GM18498 (cell line): ENCODE measurements at regions not wholly inside any gene's neighbourhood (a gene's known extent, or its start where the extent isn't known, plus 50 kb on each side); places are given as distances from the start of the nearest gene placed in this dataset.

ENCODE experiments used
- ATAC-seq: cut with Tn5 transposase; IDR thresholded peaks from one replicate; pipeline ENCODE4 v1.9.1; 2021; ENCODE audit warnings: mild to moderate bottlenecking, moderate library complexity; ENCODE audit not compliant: unreplicated experiment

DNA sequence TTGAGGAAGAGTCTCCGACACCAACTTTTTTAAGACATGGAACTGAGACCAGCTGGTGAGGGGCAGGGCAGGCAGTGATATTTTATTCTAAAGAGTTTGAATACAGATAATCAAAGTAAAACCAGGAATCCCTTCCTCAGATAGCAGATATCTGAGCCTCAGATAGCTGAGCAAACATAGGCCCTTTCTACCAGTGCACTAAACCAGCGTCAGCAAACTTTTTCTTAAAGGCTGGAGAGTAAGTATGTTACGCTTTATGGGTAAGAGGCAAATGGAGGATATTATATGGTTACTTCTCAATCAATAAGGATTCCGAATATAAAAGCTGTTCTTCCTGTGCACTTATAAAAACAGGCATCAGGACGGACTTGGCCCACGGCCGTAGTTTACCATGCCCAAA, 73.9 kb downstream of the WNT5A start:
- no peak for ATAC-seq

DNA sequence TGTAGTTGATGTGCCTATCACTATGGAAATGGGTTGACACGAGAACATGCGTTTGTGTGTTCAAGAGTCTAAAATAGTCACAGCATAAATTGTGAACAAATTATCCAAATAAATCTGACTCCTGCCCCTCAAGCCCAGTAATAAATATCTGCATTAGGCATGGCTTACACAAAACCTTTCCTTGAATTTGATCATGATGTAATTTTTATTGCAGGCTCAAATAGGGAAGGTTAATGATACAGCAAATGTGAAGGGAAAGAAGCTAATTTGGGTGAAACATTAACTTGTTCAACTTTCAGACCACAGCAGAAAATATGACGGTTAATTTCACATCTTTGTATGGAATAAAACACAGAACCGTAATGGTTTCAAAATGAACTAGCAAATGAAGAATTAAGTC, 74.6 kb downstream of the WNT5A start:
- ATAC-seq: no peak

GRCh38 chr3:55409806-55410205, 77.3 kb downstream of the WNT5A start:
- ATAC-seq: no peak

GRCh38 chr3:55408193-55408826, 78.8 kb downstream of the WNT5A start:
- no peak for ATAC-seq

DNA sequence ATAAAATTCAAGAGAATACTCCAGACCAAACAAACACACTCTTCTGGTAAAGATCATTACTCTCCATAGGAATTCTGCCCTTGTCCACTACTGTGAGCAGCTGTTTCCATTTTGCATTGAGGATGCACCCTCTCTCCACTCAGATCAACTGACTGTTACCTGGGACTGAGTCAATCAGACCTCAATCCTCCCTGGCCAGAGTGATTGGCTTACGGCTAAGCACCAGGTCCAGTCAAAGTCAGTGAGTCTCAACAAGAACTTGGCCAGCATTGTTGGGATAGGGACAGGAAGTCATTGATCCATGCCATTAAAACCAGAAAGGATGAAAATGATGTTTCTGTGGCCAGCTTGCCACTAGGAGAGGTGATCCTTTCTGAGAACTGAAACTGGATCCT, 79.7 kb downstream of the WNT5A start:
- ATAC-seq: no peak

DNA sequence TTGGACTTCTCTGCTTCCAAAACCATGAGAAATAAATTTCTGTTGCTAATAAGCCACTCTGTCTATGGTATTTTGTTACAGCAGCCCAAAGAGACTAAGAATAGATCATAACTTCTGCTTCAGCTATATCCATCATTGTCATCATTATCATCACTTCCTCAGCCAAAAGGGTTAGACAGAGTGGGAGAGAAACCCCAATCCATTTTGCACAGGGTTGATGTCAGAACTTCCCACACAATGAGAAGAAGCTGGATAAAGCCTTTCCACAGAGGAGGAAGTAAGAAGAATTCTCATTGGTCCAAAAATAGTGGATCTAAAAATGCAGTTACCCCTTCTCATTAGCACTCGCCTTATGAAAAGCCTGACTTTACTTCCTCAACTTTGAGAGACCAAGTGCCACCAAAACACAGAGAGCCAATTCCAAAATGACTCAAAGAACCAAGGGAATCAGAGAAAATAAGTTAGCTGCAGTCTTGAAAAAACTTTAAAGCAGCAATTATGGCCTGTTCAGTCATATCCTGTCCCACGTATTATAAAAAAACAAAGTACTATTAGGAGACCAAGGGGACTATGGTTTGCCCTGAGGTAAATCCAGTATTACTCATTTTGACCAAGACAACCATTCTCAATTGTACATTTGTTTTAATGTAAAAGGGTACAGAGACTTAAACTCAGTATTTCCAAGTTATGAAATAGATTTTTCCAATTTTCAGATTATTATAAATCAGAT, 80.2 kb downstream of the WNT5A start:
- ATAC-seq: no peak

- ATAC-seq: no peak
Observed at GRCh38 chr3:55405436-55405835, 81.7 kb downstream of the WNT5A start.

GRCh38 chr3:55402886-55403609, 84.1 kb downstream of the WNT5A start:
- ATAC-seq: no peak

DNA sequence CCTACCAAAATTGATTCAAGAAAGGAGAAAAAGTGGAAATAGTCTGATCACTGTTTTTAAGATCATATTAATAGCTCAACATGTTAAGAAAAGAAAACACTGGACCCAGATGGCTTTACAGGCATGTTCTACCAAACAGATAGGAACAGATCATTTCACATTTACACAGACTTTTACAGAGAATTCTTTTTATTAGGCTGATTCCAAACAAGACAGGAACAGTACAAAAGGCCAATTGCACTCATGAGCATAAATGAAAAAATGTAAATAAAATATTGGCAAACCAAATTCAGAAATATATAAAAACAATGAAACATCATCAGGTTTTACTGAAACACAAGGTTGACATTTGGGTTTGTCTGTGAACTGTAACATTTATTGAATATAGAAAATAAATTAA, 106.5 kb downstream of the WNT5A start:
- ATAC-seq: no peak

DNA sequence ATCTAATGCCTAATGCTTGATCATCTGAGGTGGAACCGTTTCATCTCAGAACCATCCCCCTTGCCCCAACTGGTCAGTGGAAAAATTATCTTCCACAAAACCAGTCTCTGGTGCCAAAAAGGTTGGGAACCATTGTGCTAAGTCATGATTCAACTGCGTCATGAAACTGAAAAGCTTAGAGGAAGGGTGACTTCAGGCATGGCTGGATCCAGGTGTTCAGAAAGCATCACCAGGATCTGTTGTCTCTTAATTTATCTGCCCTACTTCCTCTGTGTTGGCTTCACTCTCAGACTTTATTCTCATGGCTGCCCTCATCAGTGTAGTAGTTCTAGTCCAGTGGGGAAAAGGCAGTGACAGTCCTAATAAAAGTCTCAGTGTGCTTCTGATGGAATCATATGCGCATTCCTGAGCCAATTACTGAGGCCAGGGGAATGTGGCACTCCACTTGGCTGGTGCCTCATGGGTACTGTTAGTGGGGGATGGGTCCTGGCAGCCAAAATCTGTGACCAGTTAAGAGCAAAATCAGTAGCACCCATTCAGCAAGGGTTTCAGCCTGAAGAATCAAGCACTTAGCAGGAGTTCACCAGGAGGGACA, 110.3 kb downstream of the WNT5A start:
- ATAC-seq: no peak

DNA sequence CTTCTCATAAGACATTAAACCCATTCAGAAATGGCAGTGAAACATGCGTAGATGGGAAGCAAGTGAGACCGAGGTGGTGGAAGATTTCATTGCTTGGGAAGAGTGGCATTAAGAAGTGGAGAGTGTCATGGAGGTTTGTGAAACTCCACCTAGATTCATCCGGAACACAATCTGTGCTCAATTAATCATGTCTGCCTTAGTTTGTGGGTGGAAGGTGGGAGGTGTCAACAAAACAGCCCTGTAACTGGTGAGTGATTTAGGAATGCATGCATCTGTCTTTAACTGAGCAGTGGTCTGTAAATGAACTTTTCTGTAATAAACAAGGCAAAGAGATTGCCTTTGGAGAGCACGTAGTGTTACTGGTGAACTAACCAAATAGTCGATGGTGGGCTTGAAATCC, 113.7 kb downstream of the WNT5A start:
- ATAC-seq: no peak

- no peak for ATAC-seq
Observed at GRCh38 chr3:55370272-55370671, 116.8 kb downstream of the WNT5A start.

GRCh38 chr3:55369141-55369847, 117.8 kb downstream of the WNT5A start:
- ATAC-seq: no peak

- no peak for ATAC-seq
Observed at GRCh38 chr3:55368366-55368765, 118.7 kb downstream of the WNT5A start.

DNA sequence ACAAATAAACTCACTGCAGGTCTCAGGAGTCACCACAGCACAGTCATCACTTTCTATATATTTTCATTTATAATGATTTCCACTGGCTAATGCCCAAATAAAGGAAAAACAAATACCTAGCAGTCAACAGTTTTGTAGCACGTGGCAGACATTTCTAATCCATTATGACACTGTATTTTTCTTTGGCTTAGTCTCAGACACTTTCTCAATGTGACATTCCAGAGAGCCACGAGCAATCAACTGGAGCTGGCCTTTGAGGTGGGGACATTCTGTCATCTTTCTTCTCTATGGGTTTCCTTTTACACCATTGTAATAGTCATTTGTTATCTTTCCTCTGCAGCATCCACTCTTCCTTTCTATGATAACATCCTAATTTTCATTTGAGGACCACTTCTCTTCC, 119.7 kb downstream of the WNT5A start:
- ATAC-seq: no peak

GRCh38 chr3:55364421-55364820, 122.7 kb downstream of the WNT5A start:
- no peak for ATAC-seq

GRCh38 chr3:55362210-55362960, 124.7 kb downstream of the WNT5A start:
- ATAC-seq: no peak

DNA sequence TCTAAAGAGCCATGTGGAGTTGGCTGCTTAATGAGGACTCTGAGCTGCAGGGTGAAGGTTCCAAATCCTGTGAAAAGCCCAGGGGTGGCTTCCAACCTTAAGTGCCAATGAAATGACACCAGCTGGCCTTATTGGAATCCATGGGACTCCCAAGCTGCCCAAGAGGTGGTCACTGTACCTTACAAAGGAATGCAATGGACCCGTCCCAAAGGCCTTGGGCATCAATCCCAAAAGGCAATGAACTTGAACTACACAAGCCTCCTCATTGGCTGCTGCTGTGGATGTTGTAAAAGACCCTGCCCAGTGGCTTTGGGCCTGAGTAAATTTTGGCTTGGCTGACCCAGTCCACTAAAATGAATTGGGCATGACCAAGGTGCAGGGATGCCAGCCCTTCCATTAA, 129.3 kb downstream of the WNT5A start:
- no peak for ATAC-seq

DNA sequence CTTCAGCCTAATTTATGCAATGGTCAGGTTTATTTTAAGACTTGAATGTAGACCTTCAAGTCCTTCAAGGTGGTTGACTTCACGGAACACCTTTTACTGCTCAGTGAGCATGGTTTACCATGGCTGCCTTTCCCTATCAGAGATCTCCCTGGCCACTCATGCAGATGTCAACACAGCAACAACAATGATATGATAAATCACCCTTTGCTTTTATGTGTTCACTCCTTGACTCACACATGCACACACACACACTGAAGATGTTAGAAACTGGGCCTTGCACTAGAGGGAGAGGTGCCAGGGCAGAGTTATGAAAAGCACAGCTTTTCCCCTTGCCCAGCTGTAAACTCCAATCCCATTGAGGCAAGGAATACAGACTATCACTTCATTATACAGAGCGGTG, 134.4 kb downstream of the WNT5A start:
- no peak for ATAC-seq

DNA sequence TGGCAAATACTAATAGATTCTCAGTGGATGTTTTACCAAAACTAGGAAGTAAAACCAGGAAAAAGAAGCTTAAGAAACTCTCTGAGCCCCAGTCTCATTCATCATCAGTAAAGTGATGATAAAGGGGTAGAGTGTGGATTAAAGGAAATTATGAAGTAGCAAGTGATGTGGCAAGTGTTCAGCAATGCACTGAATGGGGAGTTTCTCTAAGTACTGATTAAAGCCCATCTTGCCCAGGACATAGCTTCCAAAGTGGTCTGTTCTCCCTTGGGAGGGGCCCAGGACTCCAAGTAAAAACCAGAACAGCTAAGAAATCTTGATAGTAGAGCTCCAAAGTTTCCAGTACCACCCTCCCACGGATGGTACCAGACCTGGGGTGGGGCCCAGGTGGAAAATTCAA, 137.3 kb downstream of the WNT5A start:
- ATAC-seq: no peak
